ENCODE measurements at regions not wholly inside any gene's neighbourhood (a gene's known extent, or its start where the extent isn't known, plus 50 kb on each side); places are given as distances from the start of the nearest gene placed in this dataset.

GRCh38 chr2:10520154-10520553, 72.0 kb upstream of the ODC1 start:
- no peaks in the 10 kb centered on the region for H3K79me1 ChIP-seq (ENCODE audit: low read length)
- no peak overlapping the region for H4K8ac ChIP-seq (ENCODE audit: low read depth, low read length)
- H3K4me2 ChIP-seq (ENCODE audit: low read length): no peak overlapping the region
- no peak overlapping the region for H3K27ac ChIP-seq (ENCODE audit: low read depth, low read length)
- H3K23ac ChIP-seq (ENCODE audit: low read length): no peak overlapping the region
- H3K79me2 ChIP-seq (ENCODE audit: control insufficient read depth, insufficient read depth, low read length): no peaks in the 10 kb centered on the region
- no peak overlapping the region for H3K18ac ChIP-seq (ENCODE audit: low read length)
- no peaks in the 10 kb centered on the region for H3K4me1 ChIP-seq (ENCODE audit: control insufficient read depth, low read depth, low read length)
- no peak overlapping the region for H2AK5ac ChIP-seq (ENCODE audit: low read length)
- no peak overlapping the region for H2BK120ac ChIP-seq (ENCODE audit: low read depth, low read length)
- H2BK15ac ChIP-seq (replicated peaks; ENCODE audit: low read depth): no peak overlapping the region
- H3K27me3 ChIP-seq (ENCODE audit: insufficient read depth, low read length, poor library complexity): no peaks in the 10 kb centered on the region
- no peak overlapping the region for H2BK5ac ChIP-seq (ENCODE audit: low read length)
- WGBS (ENCODE audit: extremely low coverage, insufficient coverage, low lambda C conversion rate): no CpG with 5 or more reads among the region's 9 CpGs
- no peak overlapping the region for H3K56ac ChIP-seq (ENCODE audit: low read length)
- H3K9ac ChIP-seq (ENCODE audit: low read length): no peak overlapping the region
- no peaks in the 10 kb centered on the region for H3K36me3 ChIP-seq (ENCODE audit: control insufficient read depth, insufficient read depth, low read length)
- H3K4ac ChIP-seq (ENCODE audit: low read depth, low read length): no peak overlapping the region
- H4K5ac ChIP-seq (ENCODE audit: low read length): no peak overlapping the region
- no peak overlapping the region for H3K4me3 ChIP-seq (ENCODE audit: low read length)
- DNase-seq: peak; percentile 74

- no peak overlapping the region for H3K56ac ChIP-seq (ENCODE audit: low read length)
- no peak for DNase-seq
These were observed 71.2 kb upstream of the ODC1 start for GRCh38 chr2:10519394-10519740.

GRCh38 chr2:10518470-10519393, 70.6 kb upstream of the ODC1 start:
- no peaks in the 10 kb centered on the region for H3K79me2 ChIP-seq (ENCODE audit: control insufficient read depth, insufficient read depth, low read length)
- no peak overlapping the region for H3K56ac ChIP-seq (ENCODE audit: low read length)
- no peak overlapping the region for H3K4me3 ChIP-seq (ENCODE audit: low read length)
- H3K36me3 ChIP-seq (ENCODE audit: control insufficient read depth, insufficient read depth, low read length): no peaks in the 10 kb centered on the region
- H2BK5ac ChIP-seq (ENCODE audit: low read length): no peak overlapping the region
- WGBS (ENCODE audit: extremely low coverage, insufficient coverage, low lambda C conversion rate): 100% methylated on average over 1 of the region's 20 CpGs
- H3K27me3 ChIP-seq (ENCODE audit: insufficient read depth, low read length, poor library complexity): no peaks in the 10 kb centered on the region
- H3K27ac ChIP-seq (ENCODE audit: low read depth, low read length): no peak overlapping the region
- no peak overlapping the region for H2BK120ac ChIP-seq (ENCODE audit: low read depth, low read length)
- no peaks in the 10 kb centered on the region for H3K79me1 ChIP-seq (ENCODE audit: low read length)
- no peak overlapping the region for H4K8ac ChIP-seq (ENCODE audit: low read depth, low read length)
- H3K4me1 ChIP-seq (ENCODE audit: control insufficient read depth, low read depth, low read length): no peaks in the 10 kb centered on the region
- H2AK5ac ChIP-seq (ENCODE audit: low read length): no peak overlapping the region
- no peak overlapping the region for H3K9ac ChIP-seq (ENCODE audit: low read length)
- no peak overlapping the region for H2BK15ac ChIP-seq (replicated peaks; ENCODE audit: low read depth)
- H4K5ac ChIP-seq (ENCODE audit: low read length): no peak overlapping the region
- no peak for DNase-seq
- no peak overlapping the region for H3K4me2 ChIP-seq (ENCODE audit: low read length)
- no peak overlapping the region for H3K4ac ChIP-seq (ENCODE audit: low read depth, low read length)
- H3K23ac ChIP-seq (ENCODE audit: low read length): no peak overlapping the region
- no peak overlapping the region for H3K18ac ChIP-seq (ENCODE audit: low read length)

More at GRCh38 chr2:10519394-10519740, 71.2 kb upstream of the ODC1 start:
- no peak overlapping the region for H3K27ac ChIP-seq (ENCODE audit: low read depth, low read length)
- H3K4ac ChIP-seq (ENCODE audit: low read depth, low read length): no peak overlapping the region
- no peak overlapping the region for H3K4me2 ChIP-seq (ENCODE audit: low read length)
- no CpG with 5 or more reads among the region's 9 CpGs for WGBS (ENCODE audit: extremely low coverage, insufficient coverage, low lambda C conversion rate)
- H3K4me1 ChIP-seq (ENCODE audit: control insufficient read depth, low read depth, low read length): no peaks in the 10 kb centered on the region
- H3K79me2 ChIP-seq (ENCODE audit: control insufficient read depth, insufficient read depth, low read length): no peaks in the 10 kb centered on the region
- no peak overlapping the region for H3K18ac ChIP-seq (ENCODE audit: low read length)
- H2BK15ac ChIP-seq (replicated peaks; ENCODE audit: low read depth): no peak overlapping the region
- no peak overlapping the region for H2BK5ac ChIP-seq (ENCODE audit: low read length)
- H2BK120ac ChIP-seq (ENCODE audit: low read depth, low read length): no peak overlapping the region
- H3K36me3 ChIP-seq (ENCODE audit: control insufficient read depth, insufficient read depth, low read length): no peaks in the 10 kb centered on the region
- H3K23ac ChIP-seq (ENCODE audit: low read length): no peak overlapping the region
- H3K9ac ChIP-seq (ENCODE audit: low read length): no peak overlapping the region
- H3K4me3 ChIP-seq (ENCODE audit: low read length): no peak overlapping the region
- no peak overlapping the region for H4K8ac ChIP-seq (ENCODE audit: low read depth, low read length)
- H2AK5ac ChIP-seq (ENCODE audit: low read length): no peak overlapping the region
- H3K79me1 ChIP-seq (ENCODE audit: low read length): no peaks in the 10 kb centered on the region
- H3K27me3 ChIP-seq (ENCODE audit: insufficient read depth, low read length, poor library complexity): no peaks in the 10 kb centered on the region
- no peak overlapping the region for H4K5ac ChIP-seq (ENCODE audit: low read length)

DNA sequence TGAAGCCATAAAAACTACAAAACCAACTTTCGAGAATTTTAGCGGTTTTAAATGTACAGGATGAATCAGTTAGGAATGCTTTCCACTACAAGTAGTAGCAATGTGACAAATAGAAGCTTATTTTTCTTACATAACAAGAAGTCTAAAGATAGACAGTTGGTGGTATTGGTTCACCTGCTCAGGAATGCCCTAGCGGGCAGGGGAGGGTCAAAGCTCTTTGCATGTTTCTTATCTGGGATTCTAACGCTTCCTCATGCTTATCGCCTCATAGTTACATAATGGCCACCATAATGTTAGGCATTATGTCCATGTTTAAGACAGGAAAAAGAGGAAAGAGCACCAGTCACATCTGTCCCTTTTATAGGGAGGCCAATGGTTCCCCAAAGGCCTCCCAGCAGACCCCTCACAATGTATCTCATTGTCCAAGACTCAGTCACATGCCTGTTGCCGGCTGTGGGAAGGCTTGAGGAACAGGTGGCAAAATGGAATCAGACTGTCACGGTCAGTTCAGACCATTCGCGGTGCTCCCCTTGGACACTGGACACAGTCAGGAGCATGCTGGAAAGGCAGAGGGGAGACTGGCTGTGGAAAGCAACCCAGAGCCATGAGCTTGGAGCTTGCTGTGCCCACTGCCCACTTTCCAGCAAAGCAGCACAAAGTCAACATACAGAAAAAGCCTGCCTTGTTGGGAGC, 69.4 kb upstream of the ODC1 start:
- Histone ChIP-seq H2BK5ac (ENCODE audit: low read length) (no peak overlapping the region), H3K18ac (ENCODE audit: low read length) (no peak overlapping the region), H3K27me3 (ENCODE audit: insufficient read depth, low read length, poor library complexity) (no peaks in the 10 kb centered on the region), H3K9ac (ENCODE audit: low read length) (no peak overlapping the region), H2BK15ac (replicated peaks; ENCODE audit: low read depth) (no peak overlapping the region), H3K79me1 (ENCODE audit: low read length) (no peaks in the 10 kb centered on the region), H2AK5ac (ENCODE audit: low read length) (no peak overlapping the region), H3K4me3 (ENCODE audit: low read length) (no peak overlapping the region), H2BK120ac (ENCODE audit: low read depth, low read length) (no peak overlapping the region), H3K23ac (ENCODE audit: low read length) (no peak overlapping the region), H3K36me3 (ENCODE audit: control insufficient read depth, insufficient read depth, low read length) (no peaks in the 10 kb centered on the region), H4K8ac (ENCODE audit: low read depth, low read length) (no peak overlapping the region), H3K79me2 (ENCODE audit: control insufficient read depth, insufficient read depth, low read length) (no peaks in the 10 kb centered on the region), H3K4me2 (ENCODE audit: low read length) (no peak overlapping the region), H3K27ac (ENCODE audit: low read depth, low read length) (no peak overlapping the region), H4K5ac (ENCODE audit: low read length) (no peak overlapping the region), H3K4me1 (ENCODE audit: control insufficient read depth, low read depth, low read length) (no peaks in the 10 kb centered on the region), H3K56ac (ENCODE audit: low read length) (no peak overlapping the region), H3K4ac (ENCODE audit: low read depth, low read length) (no peak overlapping the region)
- WGBS (ENCODE audit: extremely low coverage, insufficient coverage, low lambda C conversion rate): no CpG with 5 or more reads among the region's 9 CpGs
- no peak for DNase-seq

- no CpG with 5 or more reads among the region's 1 CpG for WGBS (ENCODE audit: extremely low coverage, insufficient coverage, low lambda C conversion rate)
- no peak overlapping the region for H3K18ac ChIP-seq (ENCODE audit: low read length)
- H3K4me3 ChIP-seq (ENCODE audit: low read length): no peak overlapping the region
- no peaks in the 10 kb centered on the region for H3K79me1 ChIP-seq (ENCODE audit: low read length)
- H4K5ac ChIP-seq (ENCODE audit: low read length): no peak overlapping the region
- H3K4ac ChIP-seq (ENCODE audit: low read depth, low read length): no peak overlapping the region
- no peak overlapping the region for H2BK15ac ChIP-seq (replicated peaks; ENCODE audit: low read depth)
- H3K36me3 ChIP-seq (ENCODE audit: control insufficient read depth, insufficient read depth, low read length): no peaks in the 10 kb centered on the region
- H3K79me2 ChIP-seq (ENCODE audit: control insufficient read depth, insufficient read depth, low read length): no peaks in the 10 kb centered on the region
- no peak overlapping the region for H2AK5ac ChIP-seq (ENCODE audit: low read length)
- no peak overlapping the region for H2BK120ac ChIP-seq (ENCODE audit: low read depth, low read length)
- no peak overlapping the region for H4K8ac ChIP-seq (ENCODE audit: low read depth, low read length)
- no peak overlapping the region for H3K23ac ChIP-seq (ENCODE audit: low read length)
- no peak for DNase-seq
- no peak overlapping the region for H2BK5ac ChIP-seq (ENCODE audit: low read length)
- H3K27ac ChIP-seq (ENCODE audit: low read depth, low read length): no peak overlapping the region
- H3K56ac ChIP-seq (ENCODE audit: low read length): no peak overlapping the region
- no peak overlapping the region for H3K9ac ChIP-seq (ENCODE audit: low read length)
- H3K4me2 ChIP-seq (ENCODE audit: low read length): no peak overlapping the region
- no peaks in the 10 kb centered on the region for H3K4me1 ChIP-seq (ENCODE audit: control insufficient read depth, low read depth, low read length)
- H3K27me3 ChIP-seq (ENCODE audit: insufficient read depth, low read length, poor library complexity): no peaks in the 10 kb centered on the region
These were observed 67.8 kb upstream of the ODC1 start for GRCh38 chr2:10515887-10516286.

Data from mesendoderm (in vitro differentiated cells).